Neuronal stem cell (in vitro differentiated cells): ENCODE measurements at regions not wholly inside any gene's neighbourhood (a gene's known extent, or its start where the extent isn't known, plus 50 kb on each side); places are given as distances from the start of the nearest gene placed in this dataset.

Source experiments
- DNase-seq: peaks from one replicate; pipeline ENCODE4 v3.0.0-alpha.2; 2013; ENCODE audit warnings: low spot score
- H2AFZ ChIP-seq: one replicate; pipeline ENCODE4 v1.6.1; 2013; ENCODE audit warnings: mild to moderate bottlenecking, low read length, inconsistent platforms
- H2AK5ac ChIP-seq: 2 replicates; pipeline ENCODE4 v1.6.1; 2013; ENCODE audit warnings: low read depth, mild to moderate bottlenecking, inconsistent platforms, low read length, moderate library complexity, mixed read lengths
- H2BK120ac ChIP-seq: 2 replicates; pipeline ENCODE4 v1.6.1; 2013; ENCODE audit warnings: low read depth, mild to moderate bottlenecking, inconsistent platforms, low read length, moderate library complexity, mixed read lengths
- H2BK12ac ChIP-seq: one replicate; pipeline ENCODE4 v1.6.1; 2013; ENCODE audit warnings: low read length, inconsistent platforms
- H2BK15ac ChIP-seq: 2 replicates; pipeline ENCODE4 v1.6.1; 2013; ENCODE audit warnings: mild to moderate bottlenecking, low read length, inconsistent platforms, mixed read lengths
- H2BK5ac ChIP-seq: one replicate; pipeline ENCODE4 v1.6.1; 2013; ENCODE audit warnings: inconsistent platforms, mild to moderate bottlenecking, low read length, moderate library complexity
- H3K14ac ChIP-seq: one replicate; pipeline ENCODE4 v1.6.1; 2013; ENCODE audit warnings: low read length, inconsistent platforms
- H3K18ac ChIP-seq: 2 replicates; pipeline ENCODE4 v1.6.1; 2013; ENCODE audit warnings: low read length, inconsistent platforms
- H3K23ac ChIP-seq: 2 replicates; pipeline ENCODE4 v1.6.1; 2013; ENCODE audit warnings: low read depth, mild to moderate bottlenecking, mixed read lengths, low read length, inconsistent platforms; ENCODE audit not compliant: poor library complexity
- H3K27ac ChIP-seq: replicated peaks from 3 replicates; pipeline ENCODE4 v1.5.1; 2013; ENCODE audit warnings: low read length, inconsistent platforms
- H3K27me3 ChIP-seq, 3 experiments: 2 replicates each; pipeline ENCODE4 v1.6.1; 2013; ENCODE audit warnings: low read length in 3 of 3, mild to moderate bottlenecking in 2 of 3, inconsistent platforms in 1 of 3, low read depth in 1 of 3, mixed read lengths in 1 of 3, moderate library complexity in 1 of 3; ENCODE audit not compliant: control insufficient read depth in 3 of 3, insufficient read depth in 3 of 3
- H3K36me3 ChIP-seq, 2 donors: replicated peaks in 1 of 2; 2 replicates each; pipeline ENCODE4 v1.6.1; 2013; ENCODE audit warnings: low read length in 2 of 2; ENCODE audit not compliant: control insufficient read depth in 2 of 2, insufficient read depth in 2 of 2
- H3K4ac ChIP-seq: 2 replicates; pipeline ENCODE4 v1.6.1; 2013; ENCODE audit warnings: inconsistent platforms, mild to moderate bottlenecking, low read length, moderate library complexity
- H3K4me1 ChIP-seq, 2 donors: 1 replicate in 1 of 2; 2 replicates in 1 of 2; pipeline ENCODE4 v1.6.1; 2013; ENCODE audit warnings: low read length in 2 of 2, low read depth in 1 of 2; ENCODE audit not compliant: control insufficient read depth in 2 of 2, insufficient read depth in 1 of 2
- H3K4me2 ChIP-seq: one replicate; pipeline ENCODE4 v1.6.1; 2013; ENCODE audit warnings: mild to moderate bottlenecking, low read length, inconsistent platforms; ENCODE audit not compliant: insufficient read depth, poor library complexity, severe bottlenecking
- H3K4me3 ChIP-seq, 2 donors: 2 replicates each; pipeline ENCODE4 v1.5.1; 2013; ENCODE audit warnings: low read length in 2 of 2, mild to moderate bottlenecking in 2 of 2, inconsistent platforms in 1 of 2, moderate library complexity in 1 of 2
- H3K79me1 ChIP-seq: one replicate; pipeline ENCODE4 v1.6.1; 2013; ENCODE audit warnings: low read depth, mild to moderate bottlenecking, inconsistent platforms, low read length, moderate library complexity
- H3K9ac ChIP-seq: one replicate; pipeline ENCODE4 v1.6.1; 2013; ENCODE audit warnings: mild to moderate bottlenecking, low read depth, low read length, inconsistent platforms; ENCODE audit not compliant: poor library complexity
- H3K9me3 ChIP-seq, 2 donors: replicated peaks in 1 of 2; 2 replicates each; pipeline versions ENCODE3 to v1.6.1; 2013; ENCODE audit warnings: low read length in 2 of 2, mild to moderate bottlenecking in 2 of 2, inconsistent platforms in 1 of 2, low read depth in 1 of 2, mixed read lengths in 1 of 2, moderate library complexity in 1 of 2; ENCODE audit not compliant: control insufficient read depth in 2 of 2, insufficient read depth in 1 of 2
- H4K8ac ChIP-seq: one replicate; pipeline ENCODE4 v1.6.1; 2013; ENCODE audit warnings: low read depth, mild to moderate bottlenecking, inconsistent platforms, low read length, moderate library complexity
- H4K91ac ChIP-seq: one replicate; pipeline ENCODE4 v1.6.1; 2013; ENCODE audit warnings: low read length, low read depth, mild to moderate bottlenecking, inconsistent platforms; ENCODE audit not compliant: poor library complexity
- WGBS, 2 donors: extraction: QIAGEN DNeasy Blood & Tissue Kit; methylation state at CpG; one replicate each; pipeline ENCODE4 v1.1.7; 2013; ENCODE audit warnings: missing lambda C conversion rate in 2 of 2, mixed read lengths in 1 of 2; ENCODE audit not compliant: insufficient read length in 2 of 2, insufficient replicate concordance in 1 of 2; ENCODE audit errors: extremely low coverage in 2 of 2; 5-methylcytosine and 5-hydroxymethylcytosine counted together

DNA sequence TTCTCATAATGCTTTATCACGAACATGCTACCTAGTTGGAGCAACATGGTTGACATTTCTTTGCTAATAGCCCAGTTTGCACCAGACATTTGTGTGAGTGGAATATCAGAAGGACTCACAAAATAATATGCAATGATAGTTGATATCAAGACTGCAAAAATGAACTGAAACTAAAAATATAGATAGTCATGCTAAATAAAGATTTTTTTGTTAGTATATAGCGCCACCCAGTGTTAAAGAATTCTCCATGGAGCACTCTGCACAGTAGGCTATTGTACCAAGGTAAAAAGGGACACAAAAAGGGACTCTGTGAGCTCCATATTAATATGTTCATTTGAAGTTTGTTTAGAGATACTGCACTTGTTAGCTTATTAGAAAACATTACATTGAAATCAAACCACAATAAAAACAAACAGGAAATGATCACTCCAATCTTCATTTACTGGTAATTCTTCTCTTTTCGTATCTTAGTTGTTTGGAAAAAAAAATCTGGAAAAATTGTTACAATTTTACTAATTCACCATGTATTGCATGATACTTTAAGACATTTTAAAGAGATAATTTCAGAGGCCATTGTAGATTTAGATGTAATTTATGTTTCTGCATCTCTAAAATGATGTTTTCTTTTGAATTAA is 1509.6 kb downstream of the ADGRL3 start:
- H2AK5ac ChIP-seq, result no peak overlapping the region
- H3K9me3 ChIP-seq, result no peaks in the 10 kb centered on the region
- H3K27ac ChIP-seq, result no peak overlapping the region
- no CpG with 5 or more reads among the region's 3 CpGs for WGBS, 2 donors
- H2BK120ac ChIP-seq, result no peak overlapping the region
- no peak overlapping the region for H3K4me3 ChIP-seq
- H3K4me2 ChIP-seq, result no peak overlapping the region
- H3K27me3 ChIP-seq, result no peaks in the 10 kb centered on the region
- no peak overlapping the region for H3K9ac ChIP-seq
- no peak overlapping the region for H2AFZ ChIP-seq
- no peak overlapping the region for H3K14ac ChIP-seq
- no peak overlapping the region for H3K4ac ChIP-seq
- H4K91ac ChIP-seq, result no peak overlapping the region
- no peak overlapping the region for H2BK5ac ChIP-seq
- no peaks in the 10 kb centered on the region for H3K79me1 ChIP-seq
- DNase-seq, result peak; percentile 27
- H3K23ac ChIP-seq, result no peak overlapping the region
- H3K18ac ChIP-seq, result no peak overlapping the region
- H4K8ac ChIP-seq, result no peak overlapping the region
- no peaks in the 10 kb centered on the region for H3K36me3 ChIP-seq
- no peak overlapping the region for H2BK12ac ChIP-seq
- H2BK15ac ChIP-seq, result no peak overlapping the region
- no peaks in the 10 kb centered on the region for H3K4me1 ChIP-seq

- Histone ChIP-seq H2BK15ac (no peak overlapping the region), H3K4me1 (no peaks in the 10 kb centered on the region), H3K14ac (no peak overlapping the region), H4K8ac (no peak overlapping the region), H2BK120ac (no peak overlapping the region), H3K4me3 (no peak overlapping the region), H2BK12ac (no peak overlapping the region), H2AK5ac (no peak overlapping the region), H3K79me1 (no peaks in the 10 kb centered on the region), H2AFZ (peak overlapping the region; percentile 10), H3K27me3 (no peaks in the 10 kb centered on the region), H3K4ac (no peak overlapping the region), H3K18ac (no peak overlapping the region), H3K23ac (no peak overlapping the region), H3K4me2 (no peak overlapping the region), H3K9ac (no peak overlapping the region), H3K9me3 (no peaks in the 10 kb centered on the region), H3K36me3 (no peaks in the 10 kb centered on the region), H2BK5ac (no peak overlapping the region), H3K27ac (no peak overlapping the region), H4K91ac (no peak overlapping the region)
- no peak for DNase-seq
- no CpG with 5 or more reads among the region's 2 CpGs for WGBS, 2 donors
These were observed 1506.3 kb downstream of the ADGRL3 start for GRCh38 chr4:62706423-62706822.

DNA sequence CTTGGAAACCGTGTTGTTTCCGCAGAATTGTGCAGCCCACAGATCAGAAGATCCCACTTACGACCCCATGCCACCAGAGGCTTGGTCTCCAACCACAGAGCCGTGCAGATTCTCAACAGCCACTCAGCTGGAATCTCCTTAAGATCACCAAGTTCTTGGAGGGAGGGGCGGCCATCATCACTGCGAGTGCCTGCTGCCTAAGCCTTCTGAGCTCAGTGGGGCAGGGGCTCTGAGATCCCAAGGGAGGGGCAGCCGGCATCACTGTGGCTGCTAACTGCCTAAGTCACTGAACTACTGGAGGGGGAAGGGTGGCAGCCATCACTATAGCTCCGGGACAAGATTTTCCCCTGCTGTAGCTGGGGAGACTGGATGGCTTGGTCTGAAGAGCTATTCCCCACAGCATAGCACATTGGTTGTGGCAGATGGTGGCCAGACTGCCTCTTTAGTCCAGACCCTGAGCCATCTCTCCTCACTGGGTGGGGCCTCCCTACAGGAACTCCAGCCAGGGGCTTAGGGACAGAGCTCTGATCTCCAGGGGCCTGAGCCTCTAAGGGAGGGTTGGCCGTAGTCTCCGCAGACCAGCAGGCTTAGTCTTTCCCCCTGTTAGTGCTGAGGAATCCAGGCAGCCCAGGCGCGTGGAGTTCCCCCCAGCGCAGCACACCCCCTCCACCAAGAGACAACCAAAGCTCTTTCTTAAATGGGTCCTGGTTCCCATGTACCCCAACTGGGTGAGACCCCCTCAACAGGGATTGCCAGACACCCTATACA is 1483.9 kb downstream of the ADGRL3 start:
- Histone ChIP-seq H3K4me3 (no peak overlapping the region), H2BK12ac (no peak overlapping the region), H2AK5ac (no peak overlapping the region), H3K4me2 (no peak overlapping the region), H4K91ac (no peak overlapping the region), H3K9me3 (no peaks in the 10 kb centered on the region), H3K14ac (no peak overlapping the region), H3K18ac (peak overlapping the region; percentile 57), H2BK120ac (no peak overlapping the region), H2AFZ (no peak overlapping the region), H3K36me3 (no peaks in the 10 kb centered on the region), H3K4ac (no peak overlapping the region), H3K27ac (no peak overlapping the region), H4K8ac (no peak overlapping the region), H3K27me3 (no peaks in the 10 kb centered on the region), H3K9ac (no peak overlapping the region), H2BK5ac (no peak overlapping the region), H3K4me1 (no peaks in the 10 kb centered on the region), H3K23ac (no peak overlapping the region), H2BK15ac (no peak overlapping the region), H3K79me1 (no peaks in the 10 kb centered on the region)
- DNase-seq, result no peak
- no CpG with 5 or more reads among the region's 13 CpGs for WGBS, 2 donors

- no peak overlapping the region for H2BK12ac ChIP-seq
- no CpG with 5 or more reads among the region's 2 CpGs for WGBS, 2 donors
- H3K4ac ChIP-seq, result no peak overlapping the region
- H3K4me1 ChIP-seq, result no peaks in the 10 kb centered on the region
- H4K91ac ChIP-seq, result no peak overlapping the region
- H3K9me3 ChIP-seq, result no peaks in the 10 kb centered on the region
- H2AK5ac ChIP-seq, result no peak overlapping the region
- H3K14ac ChIP-seq, result no peak overlapping the region
- no peak overlapping the region for H3K18ac ChIP-seq
- H2BK15ac ChIP-seq, result no peak overlapping the region
- no peak overlapping the region for H3K23ac ChIP-seq
- H4K8ac ChIP-seq, result no peak overlapping the region
- no peak overlapping the region for H3K9ac ChIP-seq
- no peak overlapping the region for H3K4me3 ChIP-seq
- H3K27me3 ChIP-seq, result no peaks in the 10 kb centered on the region
- DNase-seq, result no peak
- H3K79me1 ChIP-seq, result no peaks in the 10 kb centered on the region
- H2BK120ac ChIP-seq, result no peak overlapping the region
- H3K27ac ChIP-seq, result no peak overlapping the region
- H3K36me3 ChIP-seq, result no peaks in the 10 kb centered on the region
- H2BK5ac ChIP-seq, result no peak overlapping the region
- no peak overlapping the region for H2AFZ ChIP-seq
- H3K4me2 ChIP-seq, result no peak overlapping the region
These were observed 1476.8 kb downstream of the ADGRL3 start for GRCh38 chr4:62676962-62677361.
